Progenitor cell of endocrine pancreas (in vitro differentiated cells): ENCODE measurements at regions not wholly inside any gene's neighbourhood (a gene's known extent, or its start where the extent isn't known, plus 50 kb on each side); places are given as distances from the start of the nearest gene placed in this dataset.

Experiments used
- DNase-seq: peaks from one replicate; pipeline ENCODE4 v3.0.0; 2021; ENCODE audit warnings: low spot score; ENCODE audit not compliant: unreplicated experiment
- H3K27ac Mint-ChIP-seq: 2 replicates; pipeline ENCODE4 v1.8.0; 2021; ENCODE audit warnings: mild to moderate bottlenecking, moderate library complexity, mixed read lengths
- H3K27me3 Mint-ChIP-seq: 2 replicates; pipeline ENCODE4 v1.8.0; 2021; ENCODE audit warnings: mixed read lengths
- H3K36me3 Mint-ChIP-seq: 2 replicates; pipeline ENCODE4 v1.8.0; 2022; ENCODE audit warnings: mixed read lengths; ENCODE audit not compliant: insufficient read depth
- H3K4me1 Mint-ChIP-seq: 2 replicates; pipeline ENCODE4 v1.8.0; 2021; ENCODE audit warnings: low read depth, mixed read lengths
- H3K4me3 Mint-ChIP-seq: 2 replicates; pipeline ENCODE4 v1.8.0; 2021; ENCODE audit warnings: low read depth, mild to moderate bottlenecking, moderate library complexity, mixed read lengths
- H3K9me3 Mint-ChIP-seq: 2 replicates; pipeline ENCODE4 v1.8.0; 2021; ENCODE audit warnings: low read depth, mixed read lengths
- CTCF ChIP-seq: fragments of 200-600 bp; sonication (generic); IDR thresholded peaks from one replicate; pipeline ENCODE4 v1.5.0; 2021; ENCODE audit warnings: antibody characterized with exemption, mild to moderate bottlenecking; ENCODE audit not compliant: unreplicated experiment

- H3K9me3 Mint-ChIP-seq, result peaks cover 3% of the 10 kb centered on the region
- peaks cover 1% of the 10 kb centered on the region for H3K4me1 Mint-ChIP-seq
- DNase-seq, result no peak
- no peak overlapping the region for H3K27ac Mint-ChIP-seq
- H3K4me3 Mint-ChIP-seq, result no peak overlapping the region
- no peaks in the 10 kb centered on the region for H3K36me3 Mint-ChIP-seq
- no peaks in the 10 kb centered on the region for H3K27me3 Mint-ChIP-seq
- no peak for TF ChIP-seq CTCF
Measured at GRCh38 chr6:141260627-141261015, 872.1 kb upstream of the GJE1 start.

- no peaks in the 10 kb centered on the region for H3K4me1 Mint-ChIP-seq
- H3K4me3 Mint-ChIP-seq, result no peak overlapping the region
- DNase-seq, result no peak
- peaks cover 3% of the 10 kb centered on the region for H3K9me3 Mint-ChIP-seq
- TF ChIP-seq CTCF, result no peak
- no peak overlapping the region for H3K27ac Mint-ChIP-seq
- no peaks in the 10 kb centered on the region for H3K36me3 Mint-ChIP-seq
- no peaks in the 10 kb centered on the region for H3K27me3 Mint-ChIP-seq
Measured at GRCh38 chr6:141259807-141260206, 872.9 kb upstream of the GJE1 start.

GRCh38 chr6:141259091-141259490 lies 873.6 kb upstream of the GJE1 start:
- TF ChIP-seq CTCF, result no peak
- Mint-ChIP-seq H3K4me3 (no peak overlapping the region), H3K27ac (no peak overlapping the region), H3K9me3 (peaks cover 3% of the 10 kb centered on the region), H3K27me3 (no peaks in the 10 kb centered on the region), H3K4me1 (no peaks in the 10 kb centered on the region), H3K36me3 (no peaks in the 10 kb centered on the region)
- DNase-seq, result no peak

GRCh38 chr6:141258516-141258915 lies 874.2 kb upstream of the GJE1 start:
- no peak overlapping the region for H3K4me3 Mint-ChIP-seq
- no peak for DNase-seq
- H3K4me1 Mint-ChIP-seq, result no peaks in the 10 kb centered on the region
- peaks cover 3% of the 10 kb centered on the region for H3K9me3 Mint-ChIP-seq
- no peaks in the 10 kb centered on the region for H3K36me3 Mint-ChIP-seq
- no peaks in the 10 kb centered on the region for H3K27me3 Mint-ChIP-seq
- TF ChIP-seq CTCF, result no peak
- H3K27ac Mint-ChIP-seq, result no peak overlapping the region

- Mint-ChIP-seq H3K9me3 (peaks cover 3% of the 10 kb centered on the region), H3K4me3 (no peak overlapping the region), H3K27ac (no peak overlapping the region), H3K36me3 (no peaks in the 10 kb centered on the region), H3K4me1 (no peaks in the 10 kb centered on the region), H3K27me3 (no peaks in the 10 kb centered on the region)
- no peak for TF ChIP-seq CTCF
- DNase-seq, result no peak
Measured at GRCh38 chr6:141254336-141254735, 878.4 kb upstream of the GJE1 start.
